ENCODE measurements at regions not wholly inside any gene's neighbourhood (a gene's known extent, or its start where the extent isn't known, plus 50 kb on each side); places are given as distances from the start of the nearest gene placed in this dataset.
A peak's percentile ranks its signal among the peaks of the same experiment; 100 is the strongest.

- DNase-seq (no peak), ATAC-seq (replicated peaks in 1 of 4) (no peak)
- WGBS (ENCODE audit: insufficient coverage): 50% methylated on average over 1 of the region's 2 CpGs
- Histone ChIP-seq H3K36me3 (ENCODE audit: control insufficient read depth in 2 of 2, extremely low read depth in 1 of 2, insufficient read depth in 1 of 2, low read length in 1 of 2) (no peaks in the 10 kb centered on the region), H3K27me3 (replicated peaks in 1 of 2; ENCODE audit: control insufficient read depth in 2 of 2, extremely low read depth in 1 of 2, insufficient read depth in 2 of 2, low read length in 1 of 2) (peaks cover 0 to 3% of the 10 kb centered on the region in 2 experiments), H3K4me1 (ENCODE audit: control insufficient read depth in 1 of 2, extremely low read depth in 1 of 2, insufficient read depth in 2 of 2, low read length in 2 of 2) (no peaks in the 10 kb centered on the region), H3K9me3 (no peaks in the 10 kb centered on the region), H3K4me3 (ENCODE audit: control insufficient read depth in 1 of 2, extremely low read depth in 1 of 2, low read length in 1 of 2) (no peak overlapping the region), H3K27ac (ENCODE audit: low read length) (no peak overlapping the region)
- Mint-ChIP-seq H3K27me3 (peaks cover 14 to 22% of the 10 kb centered on the region in 2 donors), H3K9me3 (peaks cover 10 to 25% (median 17%) of the 10 kb centered on the region in 3 donors), H3K36me3 (no peaks in the 10 kb centered on the region), H3K4me3 (no peak overlapping the region), H3K4me1 (no peaks in the 10 kb centered on the region), H3K27ac (no peak overlapping the region)
- POLR2A ChIA-PET: no interaction called here
- CTCF ChIA-PET: no interaction called here
Measured at GRCh38 chr14:62143245-62143644, 381.0 kb downstream of the SNAPC1 start.

GRCh38 chr14:62144863-62145262 lies 382.6 kb downstream of the SNAPC1 start:
- Histone ChIP-seq H3K27ac (ENCODE audit: low read length) (no peak overlapping the region), H3K27me3 (replicated peaks in 1 of 2; ENCODE audit: control insufficient read depth in 2 of 2, extremely low read depth in 1 of 2, insufficient read depth in 2 of 2, low read length in 1 of 2) (no peaks in the 10 kb centered on the region), H3K4me3 (ENCODE audit: control insufficient read depth in 1 of 2, extremely low read depth in 1 of 2, low read length in 1 of 2) (no peak overlapping the region), H3K36me3 (ENCODE audit: control insufficient read depth in 2 of 2, extremely low read depth in 1 of 2, insufficient read depth in 1 of 2, low read length in 1 of 2) (no peaks in the 10 kb centered on the region), H3K4me1 (ENCODE audit: control insufficient read depth in 1 of 2, extremely low read depth in 1 of 2, insufficient read depth in 2 of 2, low read length in 2 of 2) (no peaks in the 10 kb centered on the region), H3K9me3 (no peaks in the 10 kb centered on the region)
- DNase-seq (no peak), ATAC-seq (replicated peaks in 1 of 4) (no peak)
- Mint-ChIP-seq H3K36me3 (no peaks in the 10 kb centered on the region), H3K4me1 (no peaks in the 10 kb centered on the region), H3K27ac (no peak overlapping the region), H3K4me3 (no peak overlapping the region), H3K9me3 (peaks cover 10 to 25% (median 22%) of the 10 kb centered on the region in 3 donors), H3K27me3 (peaks cover 12 to 21% of the 10 kb centered on the region in 2 donors)
- ChIA-PET CTCF (no interaction called here), POLR2A (no interaction called here)
- WGBS (ENCODE audit: insufficient coverage): no CpG with 5 or more reads among the region's 1 CpG

- Mint-ChIP-seq H3K9me3 (peaks cover 10 to 25% (median 24%) of the 10 kb centered on the region in 3 donors), H3K27ac (no peak overlapping the region), H3K4me3 (no peak overlapping the region), H3K27me3 (peaks cover 8 to 18% of the 10 kb centered on the region in 2 donors), H3K4me1 (no peaks in the 10 kb centered on the region), H3K36me3 (no peaks in the 10 kb centered on the region)
- CTCF ChIA-PET: no interaction called here
- no peak for DNase-seq
- H3K9me3 ChIP-seq: no peaks in the 10 kb centered on the region
- no peaks in the 10 kb centered on the region for H3K36me3 ChIP-seq (ENCODE audit: control insufficient read depth in 2 of 2, extremely low read depth in 1 of 2, insufficient read depth in 1 of 2, low read length in 1 of 2)
- POLR2A ChIA-PET: no interaction called here
- no peaks in the 10 kb centered on the region for H3K4me1 ChIP-seq (ENCODE audit: control insufficient read depth in 1 of 2, extremely low read depth in 1 of 2, insufficient read depth in 2 of 2, low read length in 2 of 2)
- H3K27ac ChIP-seq (ENCODE audit: low read length): no peak overlapping the region
- no peaks in the 10 kb centered on the region for H3K27me3 ChIP-seq (replicated peaks in 1 of 2; ENCODE audit: control insufficient read depth in 2 of 2, extremely low read depth in 1 of 2, insufficient read depth in 2 of 2, low read length in 1 of 2)
- ATAC-seq (replicated peaks in 1 of 4): no peak
- no peak overlapping the region for H3K4me3 ChIP-seq (ENCODE audit: control insufficient read depth in 1 of 2, extremely low read depth in 1 of 2, low read length in 1 of 2)
- WGBS (ENCODE audit: insufficient coverage): no CpG with 5 or more reads among the region's 2 CpGs
Measured at GRCh38 chr14:62146030-62146429, 383.8 kb downstream of the SNAPC1 start.

GRCh38 chr14:62156052-62156451 lies 393.8 kb downstream of the SNAPC1 start:
- CTCF ChIA-PET: no interaction called here
- H3K27me3 ChIP-seq (replicated peaks in 1 of 2; ENCODE audit: control insufficient read depth in 2 of 2, extremely low read depth in 1 of 2, insufficient read depth in 2 of 2, low read length in 1 of 2): peaks cover 0 to 4% of the 10 kb centered on the region in 2 experiments
- H3K4me1 Mint-ChIP-seq: no peaks in the 10 kb centered on the region
- H3K36me3 Mint-ChIP-seq: no peaks in the 10 kb centered on the region
- H3K4me3 Mint-ChIP-seq: no peak overlapping the region
- ATAC-seq (replicated peaks in 1 of 4) (no peak), DNase-seq (no peak)
- peaks cover 16 to 37% of the 10 kb centered on the region in 2 donors for H3K27me3 Mint-ChIP-seq
- peaks cover 0 to 2% (median 0%) of the 10 kb centered on the region in 3 donors for H3K9me3 Mint-ChIP-seq
- no peak overlapping the region for H3K4me3 ChIP-seq (ENCODE audit: control insufficient read depth in 1 of 2, extremely low read depth in 1 of 2, low read length in 1 of 2)
- H3K27ac ChIP-seq (ENCODE audit: low read length): no peak overlapping the region
- no peak overlapping the region for H3K27ac Mint-ChIP-seq
- H3K36me3 ChIP-seq (ENCODE audit: control insufficient read depth in 2 of 2, extremely low read depth in 1 of 2, insufficient read depth in 1 of 2, low read length in 1 of 2): no peaks in the 10 kb centered on the region
- no peaks in the 10 kb centered on the region for H3K9me3 ChIP-seq
- no CpG with 5 or more reads among the region's 1 CpG for WGBS (ENCODE audit: insufficient coverage)
- H3K4me1 ChIP-seq (ENCODE audit: control insufficient read depth in 1 of 2, extremely low read depth in 1 of 2, insufficient read depth in 2 of 2, low read length in 2 of 2): no peaks in the 10 kb centered on the region
- POLR2A ChIA-PET: no interaction called here

GRCh38 chr14:62158779-62159178 lies 396.6 kb downstream of the SNAPC1 start:
- no peak for ATAC-seq (replicated peaks in 1 of 4)
- DNase-seq: no peak
- no peaks in the 10 kb centered on the region for H3K36me3 ChIP-seq (ENCODE audit: control insufficient read depth in 2 of 2, extremely low read depth in 1 of 2, insufficient read depth in 1 of 2, low read length in 1 of 2)
- H3K4me1 Mint-ChIP-seq: no peaks in the 10 kb centered on the region
- H3K9me3 Mint-ChIP-seq: no peaks in the 10 kb centered on the region
- no peaks in the 10 kb centered on the region for H3K9me3 ChIP-seq
- H3K27ac ChIP-seq (ENCODE audit: low read length): no peak overlapping the region
- H3K27me3 Mint-ChIP-seq: peaks cover 26 to 36% of the 10 kb centered on the region in 2 donors
- H3K27ac Mint-ChIP-seq: no peak overlapping the region
- ChIA-PET CTCF (no interaction called here), POLR2A (no interaction called here)
- H3K4me3 Mint-ChIP-seq: no peak overlapping the region
- H3K27me3 ChIP-seq (replicated peaks in 1 of 2; ENCODE audit: control insufficient read depth in 2 of 2, extremely low read depth in 1 of 2, insufficient read depth in 2 of 2, low read length in 1 of 2): peaks cover 0 to 7% of the 10 kb centered on the region in 2 experiments
- 0% methylated on average over 1 of the region's 2 CpGs for WGBS (ENCODE audit: insufficient coverage)
- no peak overlapping the region for H3K4me3 ChIP-seq (ENCODE audit: control insufficient read depth in 1 of 2, extremely low read depth in 1 of 2, low read length in 1 of 2)
- H3K36me3 Mint-ChIP-seq: no peaks in the 10 kb centered on the region
- H3K4me1 ChIP-seq (ENCODE audit: control insufficient read depth in 1 of 2, extremely low read depth in 1 of 2, insufficient read depth in 2 of 2, low read length in 2 of 2): no peaks in the 10 kb centered on the region

GRCh38 chr14:62159314-62159713 lies 397.1 kb downstream of the SNAPC1 start:
- ATAC-seq (replicated peaks in 1 of 4) (no peak), DNase-seq (no peak)
- H3K27me3 ChIP-seq (replicated peaks in 1 of 2; ENCODE audit: control insufficient read depth in 2 of 2, extremely low read depth in 1 of 2, insufficient read depth in 2 of 2, low read length in 1 of 2): peaks cover 0 to 7% of the 10 kb centered on the region in 2 experiments
- no peaks in the 10 kb centered on the region for H3K4me1 ChIP-seq (ENCODE audit: control insufficient read depth in 1 of 2, extremely low read depth in 1 of 2, insufficient read depth in 2 of 2, low read length in 2 of 2)
- ChIA-PET CTCF (no interaction called here), POLR2A (no interaction called here)
- no peak overlapping the region for H3K27ac ChIP-seq (ENCODE audit: low read length)
- no peaks in the 10 kb centered on the region for H3K36me3 ChIP-seq (ENCODE audit: control insufficient read depth in 2 of 2, extremely low read depth in 1 of 2, insufficient read depth in 1 of 2, low read length in 1 of 2)
- no peaks in the 10 kb centered on the region for H3K9me3 ChIP-seq
- Mint-ChIP-seq H3K27ac (no peak overlapping the region), H3K27me3 (peaks cover 30 to 42% of the 10 kb centered on the region in 2 donors), H3K36me3 (no peaks in the 10 kb centered on the region), H3K9me3 (no peaks in the 10 kb centered on the region), H3K4me3 (no peak overlapping the region), H3K4me1 (no peaks in the 10 kb centered on the region)
- no peak overlapping the region for H3K4me3 ChIP-seq (ENCODE audit: control insufficient read depth in 1 of 2, extremely low read depth in 1 of 2, low read length in 1 of 2)
- no CpG with 5 or more reads among the region's 3 CpGs for WGBS (ENCODE audit: insufficient coverage)

- H3K27ac ChIP-seq (ENCODE audit: low read length): no peak overlapping the region
- no peak for ATAC-seq (replicated peaks in 1 of 4)
- WGBS (ENCODE audit: insufficient coverage): 0% methylated on average over 1 of the region's 8 CpGs
- H3K4me1 ChIP-seq (ENCODE audit: control insufficient read depth in 1 of 2, extremely low read depth in 1 of 2, insufficient read depth in 2 of 2, low read length in 2 of 2): no peaks in the 10 kb centered on the region
- no peaks in the 10 kb centered on the region for H3K9me3 Mint-ChIP-seq
- H3K4me3 ChIP-seq (ENCODE audit: control insufficient read depth in 1 of 2, extremely low read depth in 1 of 2, low read length in 1 of 2): no peak overlapping the region
- H3K36me3 Mint-ChIP-seq: no peaks in the 10 kb centered on the region
- no peak overlapping the region for H3K27ac Mint-ChIP-seq
- H3K27me3 ChIP-seq (replicated peaks in 1 of 2; ENCODE audit: control insufficient read depth in 2 of 2, extremely low read depth in 1 of 2, insufficient read depth in 2 of 2, low read length in 1 of 2): peaks cover 4 to 7% of the 10 kb centered on the region in 2 experiments
- CTCF ChIA-PET: no interaction called here
- H3K9me3 ChIP-seq: no peaks in the 10 kb centered on the region
- peak in 2 of 35 experiments; percentile 2 to 42 for DNase-seq
- H3K27me3 Mint-ChIP-seq: peaks cover 38 to 44% of the 10 kb centered on the region in 2 donors
- no peaks in the 10 kb centered on the region for H3K4me1 Mint-ChIP-seq
- no peak overlapping the region for H3K4me3 Mint-ChIP-seq
- H3K36me3 ChIP-seq (ENCODE audit: control insufficient read depth in 2 of 2, extremely low read depth in 1 of 2, insufficient read depth in 1 of 2, low read length in 1 of 2): no peaks in the 10 kb centered on the region
- POLR2A ChIA-PET: no interaction called here
Measured at GRCh38 chr14:62162998-62163589, 400.9 kb downstream of the SNAPC1 start.
